Keratinocyte (primary cell): ENCODE measurements at regions not wholly inside any gene's neighbourhood (a gene's known extent, or its start where the extent isn't known, plus 50 kb on each side); places are given as distances from the start of the nearest gene placed in this dataset.

ENCODE experiments used
- DNase-seq: peaks from one replicate; pipeline ENCODE4 v3.0.0-alpha.2; 2011; ENCODE audit warnings: low read depth, missing footprints, low spot score
- FAIRE-seq: peaks from 2 replicates; lab custom pipeline; 2011; peaks lifted over from hg19 to GRCh38; lab: Jason Lieb, UNC
- H2AFZ ChIP-seq: 2 replicates; pipeline ENCODE4 v1.6.0; 2012; ENCODE audit warnings: low read length, control low read depth, inconsistent platforms; ENCODE audit not compliant: control insufficient read depth
- H3K27ac ChIP-seq: 2 replicates; pipeline ENCODE4 v1.5.1; 2011; ENCODE audit warnings: low read length; ENCODE audit not compliant: control insufficient read depth, insufficient read depth
- H3K27me3 ChIP-seq: 3 replicates; pipeline ENCODE4 v1.6.0; 2011; ENCODE audit warnings: low read length; ENCODE audit not compliant: control insufficient read depth, insufficient read depth; ENCODE audit errors: extremely low read depth
- H3K36me3 ChIP-seq, 2 experiments: 2 replicates in 1 of 2; 3 replicates in 1 of 2; pipeline ENCODE4 v1.5.1; 2011; ENCODE audit warnings: low read length in 2 of 2, mild to moderate bottlenecking in 1 of 2; ENCODE audit not compliant: control insufficient read depth in 2 of 2, insufficient read depth in 2 of 2; ENCODE audit errors: extremely low read depth in 1 of 2
- H3K4me1 ChIP-seq: 3 replicates; pipeline ENCODE4 v1.5.1; 2011; ENCODE audit warnings: low read length; ENCODE audit not compliant: control insufficient read depth, insufficient read depth; ENCODE audit errors: extremely low read depth
- H3K4me2 ChIP-seq: 3 replicates; pipeline ENCODE4 v1.6.0; 2011; ENCODE audit warnings: low read depth, low read length; ENCODE audit not compliant: control insufficient read depth, insufficient read depth; ENCODE audit errors: extremely low read depth
- H3K4me3 ChIP-seq, 3 experiments: fragments of 200-600 bp in 1 of 3; sonication (generic) in 1 of 3; 2 replicates in 2 of 3; 3 replicates in 1 of 3; pipeline ENCODE4 v1.5.1; 2011 to 2016; ENCODE audit warnings: low read length in 3 of 3, mild to moderate bottlenecking in 3 of 3, control low read depth in 2 of 3, inconsistent platforms in 1 of 3, low read depth in 1 of 3, mixed read lengths in 1 of 3, mixed run types in 1 of 3, moderate library complexity in 1 of 3; ENCODE audit not compliant: control insufficient read depth in 2 of 3, insufficient read depth in 2 of 3; ENCODE audit errors: extremely low read depth in 1 of 3
- H3K79me2 ChIP-seq: 2 replicates; pipeline ENCODE4 v1.6.0; 2012; ENCODE audit warnings: low read length; ENCODE audit not compliant: control insufficient read depth, insufficient read depth
- H3K9ac ChIP-seq: 3 replicates; pipeline ENCODE4 v1.6.0; 2011; ENCODE audit warnings: low read length; ENCODE audit not compliant: control insufficient read depth, insufficient read depth; ENCODE audit errors: extremely low read depth
- H3K9me1 ChIP-seq: 3 replicates; pipeline ENCODE4 v1.6.0; 2011; ENCODE audit warnings: low read length; ENCODE audit not compliant: control insufficient read depth, insufficient read depth; ENCODE audit errors: extremely low read depth
- H3K9me3 ChIP-seq: 2 replicates; pipeline ENCODE4 v1.5.1; 2012; ENCODE audit warnings: low read depth, low read length; ENCODE audit not compliant: control insufficient read depth
- H4K20me1 ChIP-seq: 3 replicates; pipeline ENCODE4 v1.6.0; 2011; ENCODE audit warnings: low read length; ENCODE audit not compliant: control insufficient read depth, insufficient read depth; ENCODE audit errors: extremely low read depth
- EZH2 ChIP-seq: IDR thresholded peaks from one replicate; pipeline ENCODE4 v1.6.1; 2012; ENCODE audit warnings: inconsistent platforms, mild to moderate bottlenecking, low read length, moderate library complexity
- dilution Hi-C: fragments of 300-500 bp; cut with MboI; formaldehyde crosslinking; loops from one replicate; pipeline ENCODE4 v1.7.0; 2020; ENCODE audit warnings: low sequenced_read_pairs; ENCODE audit not compliant: extremely low pct_ligation_motif_present
- TF ChIP-seq, protein P1 (sequence below), 3 experiments: IDR thresholded peaks in 1 of 3; conservative IDR thresholded peaks in 1 of 3; optimal IDR thresholded peaks in 1 of 3; 2 replicates in 2 of 3; 3 replicates in 1 of 3; pipeline versions ENCODE3 to v1.5.1; 2011; ENCODE audit warnings: low read length in 3 of 3, mild to moderate bottlenecking in 3 of 3, moderate library complexity in 2 of 3, control low read depth in 1 of 3, inconsistent platforms in 1 of 3; ENCODE audit not compliant: insufficient read depth in 2 of 3; ENCODE audit errors: extremely low read depth in 1 of 3

DNA sequence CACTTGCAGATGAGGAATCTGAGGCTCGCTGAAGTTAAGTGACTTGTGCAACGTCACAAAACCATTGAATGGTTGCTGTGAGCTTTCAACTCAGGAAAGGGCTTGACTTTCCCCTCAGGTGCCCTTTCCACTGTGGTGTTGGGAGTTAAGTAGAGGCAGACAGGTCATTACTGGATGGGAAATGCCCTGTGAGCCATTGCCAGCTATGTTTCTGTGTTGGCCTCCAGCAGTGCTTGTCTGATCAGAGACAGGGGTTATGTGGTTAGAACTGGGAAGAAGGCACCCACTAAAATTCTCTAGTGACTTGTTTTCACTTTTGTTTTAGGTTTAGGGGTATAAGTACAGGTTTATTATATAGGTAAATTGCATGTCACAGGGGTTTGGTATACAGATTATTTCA, 96.6 kb downstream of the FDX1 start:
- FAIRE-seq = no peak
- TF ChIP-seq EZH2 = no peak
- TF ChIP-seq, protein P1, sequence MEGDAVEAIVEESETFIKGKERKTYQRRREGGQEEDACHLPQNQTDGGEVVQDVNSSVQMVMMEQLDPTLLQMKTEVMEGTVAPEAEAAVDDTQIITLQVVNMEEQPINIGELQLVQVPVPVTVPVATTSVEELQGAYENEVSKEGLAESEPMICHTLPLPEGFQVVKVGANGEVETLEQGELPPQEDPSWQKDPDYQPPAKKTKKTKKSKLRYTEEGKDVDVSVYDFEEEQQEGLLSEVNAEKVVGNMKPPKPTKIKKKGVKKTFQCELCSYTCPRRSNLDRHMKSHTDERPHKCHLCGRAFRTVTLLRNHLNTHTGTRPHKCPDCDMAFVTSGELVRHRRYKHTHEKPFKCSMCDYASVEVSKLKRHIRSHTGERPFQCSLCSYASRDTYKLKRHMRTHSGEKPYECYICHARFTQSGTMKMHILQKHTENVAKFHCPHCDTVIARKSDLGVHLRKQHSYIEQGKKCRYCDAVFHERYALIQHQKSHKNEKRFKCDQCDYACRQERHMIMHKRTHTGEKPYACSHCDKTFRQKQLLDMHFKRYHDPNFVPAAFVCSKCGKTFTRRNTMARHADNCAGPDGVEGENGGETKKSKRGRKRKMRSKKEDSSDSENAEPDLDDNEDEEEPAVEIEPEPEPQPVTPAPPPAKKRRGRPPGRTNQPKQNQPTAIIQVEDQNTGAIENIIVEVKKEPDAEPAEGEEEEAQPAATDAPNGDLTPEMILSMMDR (optimal IDR thresholded peaks at IDR 0.05 in 1 of 3, IDR thresholded peaks at IDR 0.05 in 1 of 3, conservative IDR thresholded peaks at IDR 0.05 in 1 of 3; ENCODE audit: extremely low read depth in 1 of 3, insufficient read depth in 2 of 3, low read length in 3 of 3) = no peak
- no peaks in the 10 kb centered on the region for H3K36me3 ChIP-seq
- no peaks in the 10 kb centered on the region for H4K20me1 ChIP-seq
- H3K4me1 ChIP-seq = peaks cover 21% of the 10 kb centered on the region
- no peaks in the 10 kb centered on the region for H3K79me2 ChIP-seq
- H3K27ac ChIP-seq = peak overlapping the region; percentile 70
- H3K27me3 ChIP-seq = peaks cover 3% of the 10 kb centered on the region
- dilution Hi-C loops = no loop called here
- peak overlapping the region; percentile 16 for H3K9ac ChIP-seq
- peak overlapping the region; percentile 61 for H3K4me2 ChIP-seq
- no peaks in the 10 kb centered on the region for H3K9me1 ChIP-seq
- H2AFZ ChIP-seq = no peak overlapping the region
- H3K4me3 ChIP-seq = no peak overlapping the region
- no peaks in the 10 kb centered on the region for H3K9me3 ChIP-seq
- no peak for DNase-seq
